C4-2B (cell line): ENCODE measurements at regions not wholly inside any gene's neighbourhood (a gene's known extent, or its start where the extent isn't known, plus 50 kb on each side); places are given as distances from the start of the nearest gene placed in this dataset.

Experiments
- ZFX ChIP-seq: fragments of 450-650 bp; IDR thresholded peaks from 2 replicates; pipeline ENCODE4 v1.6.1; 2017
- TF ChIP-seq, protein P1 (sequence below): fragments of 450-650 bp; conservative IDR thresholded peaks from 2 replicates; pipeline ENCODE4 v1.5.1; 2017; ENCODE audit warnings: mild to moderate bottlenecking

DNA sequence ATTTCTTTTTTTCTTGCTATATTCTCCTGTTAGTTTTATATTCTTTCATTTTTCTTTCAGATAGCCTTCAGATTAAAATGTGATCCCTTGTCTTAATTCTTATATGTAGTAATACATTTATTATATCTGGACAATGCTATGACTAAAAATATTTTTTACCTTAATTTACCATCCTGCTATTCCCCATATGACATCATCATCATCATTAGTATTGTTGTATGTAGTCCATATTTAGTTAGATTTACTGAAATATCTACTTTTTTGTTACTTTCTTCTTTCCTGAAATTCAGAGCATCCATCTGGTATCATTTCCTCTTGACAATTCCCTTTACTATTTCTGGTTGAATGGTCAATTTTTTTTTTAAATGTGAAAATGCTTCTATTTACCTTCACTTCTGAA is 951.6 kb upstream of the POU3F3 start:
- TF ChIP-seq, protein P1, sequence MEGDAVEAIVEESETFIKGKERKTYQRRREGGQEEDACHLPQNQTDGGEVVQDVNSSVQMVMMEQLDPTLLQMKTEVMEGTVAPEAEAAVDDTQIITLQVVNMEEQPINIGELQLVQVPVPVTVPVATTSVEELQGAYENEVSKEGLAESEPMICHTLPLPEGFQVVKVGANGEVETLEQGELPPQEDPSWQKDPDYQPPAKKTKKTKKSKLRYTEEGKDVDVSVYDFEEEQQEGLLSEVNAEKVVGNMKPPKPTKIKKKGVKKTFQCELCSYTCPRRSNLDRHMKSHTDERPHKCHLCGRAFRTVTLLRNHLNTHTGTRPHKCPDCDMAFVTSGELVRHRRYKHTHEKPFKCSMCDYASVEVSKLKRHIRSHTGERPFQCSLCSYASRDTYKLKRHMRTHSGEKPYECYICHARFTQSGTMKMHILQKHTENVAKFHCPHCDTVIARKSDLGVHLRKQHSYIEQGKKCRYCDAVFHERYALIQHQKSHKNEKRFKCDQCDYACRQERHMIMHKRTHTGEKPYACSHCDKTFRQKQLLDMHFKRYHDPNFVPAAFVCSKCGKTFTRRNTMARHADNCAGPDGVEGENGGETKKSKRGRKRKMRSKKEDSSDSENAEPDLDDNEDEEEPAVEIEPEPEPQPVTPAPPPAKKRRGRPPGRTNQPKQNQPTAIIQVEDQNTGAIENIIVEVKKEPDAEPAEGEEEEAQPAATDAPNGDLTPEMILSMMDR = no peak
- TF ChIP-seq ZFX = no peak
